IPS-18a (cell line): ENCODE measurements at regions not wholly inside any gene's neighbourhood (a gene's known extent, or its start where the extent isn't known, plus 50 kb on each side); places are given as distances from the start of the nearest gene placed in this dataset.

Source experiments
- H3K27ac ChIP-seq: one replicate; pipeline ENCODE4 v1.5.1; 2013; ENCODE audit warnings: low read length
- H3K27me3 ChIP-seq: one replicate; pipeline ENCODE4 v1.6.1; 2013; ENCODE audit warnings: mild to moderate bottlenecking, low read length; ENCODE audit not compliant: control insufficient read depth, insufficient read depth
- H3K36me3 ChIP-seq: one replicate; pipeline ENCODE4 v1.6.1; 2013; ENCODE audit warnings: low read depth, low read length; ENCODE audit not compliant: control insufficient read depth
- H3K4me1 ChIP-seq: one replicate; pipeline ENCODE4 v1.6.1; 2013; ENCODE audit warnings: low read depth, low read length; ENCODE audit not compliant: control insufficient read depth
- H3K4me3 ChIP-seq: one replicate; pipeline ENCODE4 v1.5.1; 2013; ENCODE audit warnings: low read length
- H3K9ac ChIP-seq: one replicate; pipeline ENCODE4 v1.6.1; 2013; ENCODE audit warnings: mild to moderate bottlenecking, low read length, moderate library complexity
- H3K9me3 ChIP-seq: one replicate; pipeline ENCODE4 v1.6.1; 2013; ENCODE audit warnings: low read depth, low read length; ENCODE audit not compliant: control insufficient read depth

DNA sequence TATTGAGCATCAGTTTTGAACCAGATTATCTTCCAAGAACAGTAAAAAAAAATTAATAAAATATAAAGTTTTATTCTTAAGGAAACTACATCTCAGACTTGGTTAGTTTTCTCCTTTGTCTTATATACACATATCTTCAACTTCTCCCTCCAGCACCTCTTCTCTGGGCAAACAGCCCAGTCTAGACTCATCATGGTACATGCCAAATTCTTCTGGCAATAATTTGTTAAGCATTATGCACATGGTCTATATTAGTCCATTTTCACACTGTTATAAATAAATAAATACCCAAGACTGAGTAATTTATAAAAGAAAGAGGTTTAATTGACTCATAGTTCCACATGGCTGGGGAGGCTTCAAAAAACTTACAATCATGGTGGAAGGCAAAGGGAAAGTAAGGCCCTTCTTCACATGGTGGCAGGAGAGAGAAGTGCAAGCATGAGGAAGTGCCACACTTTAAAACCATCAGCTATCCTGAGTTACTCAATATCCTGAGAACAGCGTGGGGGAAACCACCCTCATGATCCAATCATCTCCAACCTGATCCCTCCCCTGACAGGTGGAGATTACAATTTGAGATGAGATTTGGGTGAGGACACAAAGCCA lies 108.7 kb upstream of the RNPC3 start:
- no peak overlapping the region for H3K9ac ChIP-seq

GRCh38 chr1:103387898-103388297 lies 137.6 kb upstream of the RNPC3 start:
- no peak overlapping the region for H3K4me3 ChIP-seq
- no peak overlapping the region for H3K9ac ChIP-seq
- H3K27me3 ChIP-seq = no peaks in the 10 kb centered on the region
- H3K36me3 ChIP-seq = no peaks in the 10 kb centered on the region
- H3K4me1 ChIP-seq = no peaks in the 10 kb centered on the region
- no peaks in the 10 kb centered on the region for H3K9me3 ChIP-seq
- no peak overlapping the region for H3K27ac ChIP-seq

More for the DNA sequence above, 108.7 kb upstream of the RNPC3 start:
- Histone ChIP-seq H3K4me1 (no peaks in the 10 kb centered on the region), H3K4me3 (no peak overlapping the region), H3K36me3 (no peaks in the 10 kb centered on the region), H3K27me3 (no peaks in the 10 kb centered on the region), H3K9me3 (no peaks in the 10 kb centered on the region), H3K27ac (no peak overlapping the region)

GRCh38 chr1:103373991-103374390 lies 151.5 kb upstream of the RNPC3 start:
- no peaks in the 10 kb centered on the region for H3K27me3 ChIP-seq
- H3K4me3 ChIP-seq = no peak overlapping the region
- no peak overlapping the region for H3K9ac ChIP-seq
- H3K36me3 ChIP-seq = no peaks in the 10 kb centered on the region
- no peak overlapping the region for H3K27ac ChIP-seq
- no peaks in the 10 kb centered on the region for H3K4me1 ChIP-seq
- peaks cover 2% of the 10 kb centered on the region for H3K9me3 ChIP-seq

- peaks cover 2% of the 10 kb centered on the region for H3K9me3 ChIP-seq
- no peak overlapping the region for H3K9ac ChIP-seq
- no peaks in the 10 kb centered on the region for H3K4me1 ChIP-seq
- no peaks in the 10 kb centered on the region for H3K36me3 ChIP-seq
- no peak overlapping the region for H3K27ac ChIP-seq
- no peak overlapping the region for H3K4me3 ChIP-seq
- H3K27me3 ChIP-seq = no peaks in the 10 kb centered on the region
These were observed 152.6 kb upstream of the RNPC3 start for GRCh38 chr1:103372866-103373265.

- Histone ChIP-seq H3K27ac (no peak overlapping the region), H3K27me3 (no peaks in the 10 kb centered on the region), H3K9me3 (no peaks in the 10 kb centered on the region), H3K9ac (no peak overlapping the region), H3K36me3 (no peaks in the 10 kb centered on the region), H3K4me1 (no peaks in the 10 kb centered on the region), H3K4me3 (no peak overlapping the region)
These were observed 154.3 kb upstream of the RNPC3 start for GRCh38 chr1:103371234-103371633.

DNA sequence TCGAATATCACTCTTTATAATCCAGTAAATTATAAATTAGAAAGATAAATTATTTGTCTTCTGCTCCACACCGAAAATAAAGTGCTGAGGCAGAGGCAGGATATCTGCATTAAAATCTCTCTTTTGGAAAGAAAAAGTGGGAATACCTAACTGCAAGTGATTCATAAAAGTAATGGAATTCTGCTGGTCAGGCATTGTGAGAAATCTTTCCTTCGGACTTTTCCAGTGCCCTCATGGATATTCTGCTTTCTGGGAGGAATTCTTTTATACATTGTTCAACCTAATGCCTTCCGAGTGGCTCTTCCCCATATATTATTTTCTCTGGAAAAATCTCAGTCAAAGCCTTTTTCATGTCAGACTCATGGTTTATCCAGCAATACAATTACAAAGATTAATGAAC lies 158.3 kb upstream of the RNPC3 start:
- H3K4me3 ChIP-seq = no peak overlapping the region
- no peaks in the 10 kb centered on the region for H3K4me1 ChIP-seq
- H3K27me3 ChIP-seq = no peaks in the 10 kb centered on the region
- H3K36me3 ChIP-seq = no peaks in the 10 kb centered on the region
- no peak overlapping the region for H3K9ac ChIP-seq
- no peak overlapping the region for H3K27ac ChIP-seq
- no peaks in the 10 kb centered on the region for H3K9me3 ChIP-seq

GRCh38 chr1:103365860-103366569 lies 159.5 kb upstream of the RNPC3 start:
- Histone ChIP-seq H3K27ac (no peak overlapping the region), H3K9me3 (no peaks in the 10 kb centered on the region), H3K4me3 (no peak overlapping the region), H3K27me3 (no peaks in the 10 kb centered on the region), H3K4me1 (no peaks in the 10 kb centered on the region), H3K9ac (no peak overlapping the region), H3K36me3 (no peaks in the 10 kb centered on the region)

GRCh38 chr1:103363008-103363365 lies 162.5 kb upstream of the RNPC3 start:
- Histone ChIP-seq H3K9ac (no peak overlapping the region), H3K4me1 (no peaks in the 10 kb centered on the region), H3K27me3 (no peaks in the 10 kb centered on the region), H3K4me3 (no peak overlapping the region), H3K36me3 (no peaks in the 10 kb centered on the region), H3K9me3 (no peaks in the 10 kb centered on the region), H3K27ac (no peak overlapping the region)

GRCh38 chr1:103362348-103363007 lies 163.0 kb upstream of the RNPC3 start:
- Histone ChIP-seq H3K9me3 (no peaks in the 10 kb centered on the region), H3K27me3 (no peaks in the 10 kb centered on the region), H3K36me3 (no peaks in the 10 kb centered on the region), H3K4me3 (no peak overlapping the region), H3K27ac (no peak overlapping the region), H3K4me1 (no peaks in the 10 kb centered on the region), H3K9ac (no peak overlapping the region)

- no peaks in the 10 kb centered on the region for H3K27me3 ChIP-seq
- no peaks in the 10 kb centered on the region for H3K4me1 ChIP-seq
- no peak overlapping the region for H3K27ac ChIP-seq
- H3K4me3 ChIP-seq = no peak overlapping the region
- no peaks in the 10 kb centered on the region for H3K9me3 ChIP-seq
- no peak overlapping the region for H3K9ac ChIP-seq
- no peaks in the 10 kb centered on the region for H3K36me3 ChIP-seq
These were observed 172.1 kb upstream of the RNPC3 start for GRCh38 chr1:103353391-103353790.

DNA sequence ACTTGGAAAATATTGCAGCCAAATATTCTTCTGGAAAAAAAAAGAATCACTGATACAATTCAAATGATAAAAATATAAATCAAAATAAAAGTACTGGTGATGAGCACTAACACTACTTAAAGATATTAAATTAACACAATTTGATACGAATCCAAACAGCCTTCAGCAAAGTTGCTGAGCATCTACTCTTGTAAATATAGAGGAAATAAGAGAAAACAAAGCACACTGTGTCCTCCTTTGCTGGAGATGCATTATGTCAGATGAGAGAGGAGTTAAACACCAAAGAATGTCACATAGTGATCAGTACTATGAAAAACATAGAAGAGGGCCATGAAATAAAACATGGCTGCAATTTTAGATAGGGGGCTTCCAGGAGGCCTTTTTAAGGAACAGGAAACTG lies 177.4 kb upstream of the RNPC3 start:
- no peak overlapping the region for H3K9ac ChIP-seq
- no peak overlapping the region for H3K4me3 ChIP-seq
- H3K36me3 ChIP-seq = no peaks in the 10 kb centered on the region
- H3K27ac ChIP-seq = no peak overlapping the region
- no peaks in the 10 kb centered on the region for H3K4me1 ChIP-seq
- H3K27me3 ChIP-seq = no peaks in the 10 kb centered on the region
- H3K9me3 ChIP-seq = no peaks in the 10 kb centered on the region

DNA sequence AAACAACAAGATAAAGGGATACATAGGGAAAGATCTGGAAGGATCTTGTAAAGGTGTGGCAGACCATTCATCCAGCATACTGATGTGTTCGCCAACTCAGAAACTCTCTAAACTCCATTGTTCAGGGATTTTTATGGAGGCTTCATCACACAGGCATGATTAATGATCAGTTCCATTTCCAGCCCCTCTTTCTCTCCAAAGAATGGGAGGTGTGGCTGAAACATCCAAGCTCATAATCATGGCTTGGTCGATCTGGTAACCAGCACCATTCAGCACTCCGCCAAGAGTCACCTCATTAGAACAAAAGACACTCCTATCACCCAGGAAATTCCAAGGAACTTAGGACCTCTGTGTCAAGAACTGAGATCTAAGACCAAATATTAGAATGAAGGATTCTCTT lies 180.6 kb upstream of the RNPC3 start:
- Histone ChIP-seq H3K36me3 (no peaks in the 10 kb centered on the region), H3K27ac (no peak overlapping the region), H3K9me3 (no peaks in the 10 kb centered on the region), H3K27me3 (no peaks in the 10 kb centered on the region), H3K9ac (no peak overlapping the region), H3K4me1 (no peaks in the 10 kb centered on the region), H3K4me3 (no peak overlapping the region)
